Central memory CD8-positive, alpha-beta T cell (primary cell): ENCODE measurements at regions not wholly inside any gene's neighbourhood (a gene's known extent, or its start where the extent isn't known, plus 50 kb on each side); places are given as distances from the start of the nearest gene placed in this dataset.
"Not testable (repeated sequence)": the region's sequence is repeated elsewhere in the genome, so short reads cannot be mapped to it uniquely, and the experiment has no call there.

Experiments used
- ATAC-seq: fragments of 150-1000 bp; cut with Tn5 transposase; replicated peaks from 2 replicates; pipeline ENCODE4 v1.10.0; 2022; ENCODE audit warnings: mild to moderate bottlenecking, moderate FRiP score, moderate number of reproducible peaks; ENCODE audit not compliant: poor library complexity, severe bottlenecking; ENCODE audit errors: extremely low read depth
- DNase-seq, 2 donors: peaks; one replicate each; pipeline ENCODE4 v3.0.0; 2021; ENCODE audit warnings: low spot score in 2 of 2
- H3K27ac Mint-ChIP-seq: one replicate; pipeline ENCODE4 v1.8.0; 2022; ENCODE audit warnings: low read depth, mild to moderate bottlenecking, moderate library complexity, mixed read lengths
- H3K27me3 Mint-ChIP-seq: one replicate; pipeline ENCODE4 v1.8.0; 2022; ENCODE audit warnings: mixed read lengths
- H3K36me3 Mint-ChIP-seq: one replicate; pipeline ENCODE4 v1.8.0; 2022; ENCODE audit warnings: mild to moderate bottlenecking, moderate library complexity, mixed read lengths; ENCODE audit not compliant: insufficient read depth
- H3K4me1 Mint-ChIP-seq: one replicate; pipeline ENCODE4 v1.8.0; 2022; ENCODE audit warnings: mixed read lengths
- H3K4me3 Mint-ChIP-seq: one replicate; pipeline ENCODE4 v1.8.0; 2022; ENCODE audit warnings: mild to moderate bottlenecking, moderate library complexity, mixed read lengths
- H3K9me3 Mint-ChIP-seq: one replicate; pipeline ENCODE4 v1.8.0; 2022; ENCODE audit warnings: mixed read lengths

DNA sequence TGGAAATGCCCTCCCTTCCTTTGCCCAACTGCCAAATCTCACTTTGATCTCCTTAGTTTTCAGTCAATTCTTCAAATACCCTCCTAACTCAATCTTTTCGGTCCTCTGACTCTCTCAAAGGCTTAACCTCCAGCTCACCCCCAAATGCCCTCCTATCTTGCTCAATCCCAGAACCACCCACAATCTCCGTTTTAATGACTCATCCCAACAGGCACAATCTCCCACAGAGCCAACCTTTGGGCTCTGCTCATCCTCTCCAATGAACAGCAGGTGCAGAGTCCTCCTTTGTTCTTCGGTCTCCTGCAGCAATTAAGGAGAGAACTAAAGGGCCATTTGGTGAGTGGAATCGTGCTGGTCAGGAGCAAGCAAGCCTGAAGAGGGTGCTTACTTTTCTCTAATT is 366.1 kb upstream of the CRIM1 start:
- H3K9me3 Mint-ChIP-seq: no peaks in the 10 kb centered on the region
- no peak overlapping the region for H3K27ac Mint-ChIP-seq
- peaks cover 4% of the 10 kb centered on the region for H3K4me1 Mint-ChIP-seq
- H3K27me3 Mint-ChIP-seq: no peaks in the 10 kb centered on the region
- ATAC-seq (no peak), DNase-seq (no peak)
- no peak overlapping the region for H3K4me3 Mint-ChIP-seq
- no peaks in the 10 kb centered on the region for H3K36me3 Mint-ChIP-seq

DNA sequence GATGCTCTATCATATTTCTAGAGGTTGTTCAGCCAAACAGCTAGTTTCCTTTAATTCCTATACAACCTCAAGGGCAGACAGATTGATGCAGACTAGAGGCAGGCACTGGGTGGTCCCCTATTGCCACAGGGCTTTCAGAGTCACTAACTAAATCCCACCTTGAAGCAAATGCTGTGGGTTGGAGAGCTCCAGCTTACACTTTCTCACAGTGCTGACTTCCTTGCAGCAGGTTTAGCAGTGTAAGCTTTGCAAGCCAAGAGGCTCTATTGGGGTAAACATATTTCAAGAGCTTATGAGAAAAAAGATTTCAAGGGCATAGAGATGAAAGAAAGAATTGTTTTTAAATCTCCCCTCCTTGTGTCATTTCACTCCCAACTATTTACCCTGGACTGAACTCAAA is 366.5 kb upstream of the CRIM1 start:
- Mint-ChIP-seq H3K27ac (no peak overlapping the region), H3K36me3 (no peaks in the 10 kb centered on the region), H3K4me1 (peaks cover 4% of the 10 kb centered on the region), H3K9me3 (no peaks in the 10 kb centered on the region), H3K27me3 (no peaks in the 10 kb centered on the region), H3K4me3 (no peak overlapping the region)
- ATAC-seq (no peak), DNase-seq (no peak)

DNA sequence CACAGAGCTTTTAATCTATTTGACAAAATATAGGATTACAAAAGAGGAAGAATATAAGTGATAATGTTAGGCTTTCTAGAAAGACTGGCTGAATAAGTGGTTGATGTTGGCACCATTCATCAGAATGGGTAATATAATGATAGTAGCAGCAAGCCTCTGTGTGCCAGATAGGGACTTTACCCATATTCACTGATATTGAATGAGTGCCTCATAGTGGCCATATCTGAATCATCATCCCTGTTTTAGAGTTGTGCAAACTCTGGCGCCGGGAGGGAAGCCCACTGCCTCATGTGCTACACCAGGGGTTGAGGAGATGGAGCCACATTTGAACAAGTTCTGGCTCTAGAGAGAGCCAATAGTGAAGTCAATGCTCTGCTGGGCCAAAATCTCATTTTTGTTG is 368.7 kb upstream of the CRIM1 start:
- H3K9me3 Mint-ChIP-seq: no peaks in the 10 kb centered on the region
- ATAC-seq (no peak), DNase-seq (no peak)
- no peak overlapping the region for H3K27ac Mint-ChIP-seq
- no peaks in the 10 kb centered on the region for H3K36me3 Mint-ChIP-seq
- H3K4me3 Mint-ChIP-seq: no peak overlapping the region
- H3K4me1 Mint-ChIP-seq: peaks cover 4% of the 10 kb centered on the region
- H3K27me3 Mint-ChIP-seq: no peaks in the 10 kb centered on the region

DNA sequence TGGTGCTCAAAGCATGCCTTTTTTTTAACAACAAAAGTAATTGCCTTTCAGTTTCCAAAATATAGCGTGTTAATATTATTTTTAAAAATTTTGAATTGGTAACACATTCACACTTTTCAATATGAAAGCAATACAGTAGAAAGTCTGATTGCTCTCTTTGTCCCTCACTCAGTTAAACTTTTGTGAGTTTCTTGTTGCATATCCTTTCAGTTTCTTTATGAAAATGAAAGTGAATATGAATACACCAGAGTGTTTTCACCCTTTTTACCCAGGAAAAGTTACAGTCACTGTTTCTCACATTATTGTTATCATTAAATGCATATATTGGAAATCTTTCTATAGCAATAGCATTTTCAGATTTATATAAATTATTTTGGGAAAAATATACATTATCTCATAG is 377.4 kb upstream of the CRIM1 start:
- ATAC-seq (no peak), DNase-seq (no peak)
- no peaks in the 10 kb centered on the region for H3K4me1 Mint-ChIP-seq
- no peaks in the 10 kb centered on the region for H3K9me3 Mint-ChIP-seq
- no peak overlapping the region for H3K27ac Mint-ChIP-seq
- H3K36me3 Mint-ChIP-seq: no peaks in the 10 kb centered on the region
- no peak overlapping the region for H3K4me3 Mint-ChIP-seq
- peaks cover 8% of the 10 kb centered on the region for H3K27me3 Mint-ChIP-seq

DNA sequence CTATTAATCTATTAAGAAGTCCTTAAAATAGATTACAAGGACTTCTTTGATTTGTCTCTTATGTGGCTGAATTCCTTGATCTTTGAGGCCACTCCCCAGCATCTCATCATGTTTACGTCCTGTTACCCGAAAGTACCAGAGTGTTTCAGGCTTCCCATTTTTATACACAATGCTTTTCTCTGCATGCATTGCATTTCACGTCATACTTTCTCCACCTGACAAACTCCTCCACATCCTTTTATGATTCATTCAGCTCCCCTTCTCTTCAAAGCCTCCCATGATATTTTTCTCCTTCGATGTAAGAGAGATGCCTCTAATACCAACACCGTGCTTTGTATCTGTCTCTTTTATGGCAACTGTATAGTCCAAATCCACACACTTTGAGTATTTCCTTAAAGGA is 379.0 kb upstream of the CRIM1 start:
- Mint-ChIP-seq H3K9me3 (no peaks in the 10 kb centered on the region), H3K36me3 (no peaks in the 10 kb centered on the region), H3K27ac (no peak overlapping the region), H3K4me1 (no peaks in the 10 kb centered on the region), H3K27me3 (peaks cover 14% of the 10 kb centered on the region), H3K4me3 (no peak overlapping the region)
- ATAC-seq (no peak), DNase-seq (no peak)

DNA sequence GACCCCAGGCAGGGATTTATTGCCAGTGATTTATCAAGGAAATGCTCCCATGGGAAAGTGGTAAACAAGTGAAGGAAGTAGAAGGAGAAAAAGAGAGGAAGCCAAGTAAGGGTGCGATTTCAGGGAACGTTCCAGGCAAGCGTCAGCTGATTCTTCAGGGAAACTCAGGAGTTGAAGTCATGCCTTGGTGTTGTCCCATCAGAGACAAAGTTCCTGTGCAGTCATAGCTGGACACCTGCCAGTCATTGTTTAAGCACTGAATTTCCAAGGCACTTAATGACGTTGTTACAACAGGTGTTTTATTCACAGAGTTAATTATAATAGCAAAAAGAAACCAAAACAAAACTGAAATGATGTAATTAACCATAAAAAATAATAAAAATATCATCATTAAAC is 381.8 kb upstream of the CRIM1 start:
- Mint-ChIP-seq H3K4me1 (no peaks in the 10 kb centered on the region), H3K27ac (no peak overlapping the region), H3K9me3 (no peaks in the 10 kb centered on the region), H3K27me3 (peaks cover 23% of the 10 kb centered on the region), H3K4me3 (no peak overlapping the region), H3K36me3 (no peaks in the 10 kb centered on the region)
- ATAC-seq (no peak), DNase-seq (no peak)

DNA sequence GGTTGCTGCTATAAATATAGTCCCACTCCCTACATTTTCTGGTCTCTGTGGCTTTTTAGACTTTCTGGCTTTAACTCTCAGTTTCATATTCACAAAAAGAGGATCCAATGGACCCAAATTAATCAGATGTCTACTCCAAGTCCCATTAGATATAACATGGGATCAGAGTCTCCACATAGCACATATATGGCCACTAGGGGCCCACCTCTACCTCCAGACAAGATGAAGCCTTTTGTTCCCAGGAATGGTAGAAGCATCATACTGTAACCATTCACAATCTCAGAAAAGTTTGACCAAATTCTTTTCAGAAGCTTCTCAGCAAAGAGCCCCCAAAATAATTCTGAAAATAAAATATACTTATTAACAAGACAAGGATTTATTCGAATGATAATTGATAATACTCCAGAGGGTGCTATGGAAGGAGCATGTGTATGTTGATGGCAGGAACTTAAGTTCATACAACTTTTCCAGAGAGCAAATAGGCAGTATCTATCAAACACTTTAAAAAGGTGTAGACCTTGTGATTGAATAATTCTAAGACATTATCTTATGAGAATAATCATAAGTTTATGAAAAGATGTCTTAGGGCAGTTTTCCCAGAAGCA is 382.3 kb upstream of the CRIM1 start:
- no peaks in the 10 kb centered on the region for H3K4me1 Mint-ChIP-seq
- no peak overlapping the region for H3K27ac Mint-ChIP-seq
- H3K9me3 Mint-ChIP-seq: no peaks in the 10 kb centered on the region
- ATAC-seq: no peak
- H3K36me3 Mint-ChIP-seq: no peaks in the 10 kb centered on the region
- no peak overlapping the region for H3K4me3 Mint-ChIP-seq
- DNase-seq: no peak
- H3K27me3 Mint-ChIP-seq: peaks cover 23% of the 10 kb centered on the region

DNA sequence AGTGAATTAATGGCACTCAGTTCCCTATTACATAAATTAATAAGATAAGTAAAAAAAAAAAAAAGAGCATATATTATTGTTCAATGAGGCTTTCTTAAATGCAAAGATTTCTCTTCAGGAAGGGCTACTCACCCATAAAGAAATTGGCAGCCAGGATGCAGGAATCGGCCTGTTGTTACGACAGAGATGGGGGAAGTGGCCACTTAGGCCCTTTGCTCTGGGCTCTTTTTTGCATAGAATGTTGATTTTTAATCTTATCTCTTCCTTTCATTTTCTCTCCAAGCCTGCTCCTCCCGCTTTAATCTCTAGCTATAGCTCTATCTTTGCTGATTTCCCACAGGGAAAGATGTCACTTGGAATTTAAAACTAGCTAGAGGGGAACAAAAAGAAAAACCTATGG is 391.8 kb upstream of the CRIM1 start:
- H3K36me3 Mint-ChIP-seq: no peaks in the 10 kb centered on the region
- DNase-seq: no peak
- no peak overlapping the region for H3K4me3 Mint-ChIP-seq
- no peaks in the 10 kb centered on the region for H3K4me1 Mint-ChIP-seq
- no peak overlapping the region for H3K27ac Mint-ChIP-seq
- ATAC-seq: no peak
- H3K9me3 Mint-ChIP-seq: no peaks in the 10 kb centered on the region
- no peaks in the 10 kb centered on the region for H3K27me3 Mint-ChIP-seq

DNA sequence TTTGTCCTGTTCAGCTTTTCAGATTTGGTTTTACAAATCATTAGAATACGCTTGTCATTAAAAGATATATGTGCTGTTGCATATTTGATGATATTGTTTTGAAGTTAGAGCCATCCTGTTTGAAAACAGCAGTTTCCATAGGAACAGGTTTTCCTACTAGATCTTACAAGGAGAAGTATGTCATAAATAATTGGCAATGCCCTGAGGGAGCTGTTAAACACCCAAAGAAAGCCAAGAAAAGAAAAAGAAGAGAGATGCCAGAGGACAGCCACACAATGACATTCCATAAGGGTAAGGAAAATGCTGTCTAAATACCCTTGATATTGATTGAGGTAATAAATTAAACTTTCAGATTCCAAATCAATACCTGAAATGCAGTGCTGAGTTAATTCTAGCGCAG is 392.2 kb upstream of the CRIM1 start:
- no peaks in the 10 kb centered on the region for H3K27me3 Mint-ChIP-seq
- H3K27ac Mint-ChIP-seq: no peak overlapping the region
- H3K36me3 Mint-ChIP-seq: no peaks in the 10 kb centered on the region
- no peaks in the 10 kb centered on the region for H3K4me1 Mint-ChIP-seq
- ATAC-seq (no peak), DNase-seq (no peak)
- no peak overlapping the region for H3K4me3 Mint-ChIP-seq
- no peaks in the 10 kb centered on the region for H3K9me3 Mint-ChIP-seq

DNA sequence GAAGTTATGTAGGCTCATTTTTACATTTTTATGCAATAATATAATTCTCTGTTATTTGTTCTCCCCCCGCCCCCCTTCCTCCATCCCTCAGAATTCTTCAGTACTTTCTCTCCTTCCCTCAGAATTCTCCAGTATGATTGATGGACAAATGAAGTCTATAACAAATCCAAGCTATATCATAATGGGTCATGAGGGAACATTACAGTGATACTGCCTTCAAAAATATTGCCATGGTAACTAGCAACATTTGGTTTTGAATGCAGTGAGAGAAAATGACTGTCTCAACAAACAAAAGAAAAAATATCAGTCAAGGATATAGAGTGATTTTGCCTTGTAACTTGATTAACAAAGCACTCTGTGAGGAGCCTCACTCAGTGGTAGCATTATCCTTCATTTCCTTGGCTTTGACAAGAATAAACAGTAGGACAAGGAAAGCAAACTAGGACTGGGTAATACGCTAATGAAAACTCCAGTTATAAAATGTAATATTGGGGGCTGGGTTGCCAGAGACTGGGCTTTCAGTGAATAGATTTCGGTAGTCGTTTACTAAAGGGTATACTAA is 392.9 kb upstream of the CRIM1 start:
- ATAC-seq (no peak), DNase-seq (no peak)
- H3K4me3 Mint-ChIP-seq: no peak overlapping the region
- H3K27ac Mint-ChIP-seq: no peak overlapping the region
- H3K36me3 Mint-ChIP-seq: no peaks in the 10 kb centered on the region
- no peaks in the 10 kb centered on the region for H3K4me1 Mint-ChIP-seq
- no peaks in the 10 kb centered on the region for H3K9me3 Mint-ChIP-seq
- no peaks in the 10 kb centered on the region for H3K27me3 Mint-ChIP-seq

DNA sequence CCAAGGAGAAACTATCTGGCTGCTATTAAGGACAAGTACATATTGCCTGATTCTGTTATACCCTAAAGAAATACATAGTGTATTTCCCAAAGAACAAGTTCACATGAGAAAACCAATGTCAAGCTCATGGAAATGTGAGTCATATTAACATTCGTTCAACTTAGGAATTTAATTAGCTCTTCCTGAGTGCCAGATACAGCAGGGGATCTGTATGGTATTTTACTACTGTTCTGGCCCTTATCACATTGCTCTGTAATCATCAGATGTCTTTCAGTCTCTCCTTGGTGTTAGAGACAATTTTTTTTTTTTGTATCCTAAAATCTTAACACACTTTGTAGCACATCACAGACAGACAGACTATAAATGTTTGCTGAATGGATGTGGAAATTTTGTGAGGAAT is 395.0 kb upstream of the CRIM1 start:
- DNase-seq (no peak), ATAC-seq (no peak)
- no peaks in the 10 kb centered on the region for H3K9me3 Mint-ChIP-seq
- no peak overlapping the region for H3K27ac Mint-ChIP-seq
- H3K4me1 Mint-ChIP-seq: no peaks in the 10 kb centered on the region
- H3K4me3 Mint-ChIP-seq: no peak overlapping the region
- H3K36me3 Mint-ChIP-seq: no peaks in the 10 kb centered on the region
- H3K27me3 Mint-ChIP-seq: no peaks in the 10 kb centered on the region

DNA sequence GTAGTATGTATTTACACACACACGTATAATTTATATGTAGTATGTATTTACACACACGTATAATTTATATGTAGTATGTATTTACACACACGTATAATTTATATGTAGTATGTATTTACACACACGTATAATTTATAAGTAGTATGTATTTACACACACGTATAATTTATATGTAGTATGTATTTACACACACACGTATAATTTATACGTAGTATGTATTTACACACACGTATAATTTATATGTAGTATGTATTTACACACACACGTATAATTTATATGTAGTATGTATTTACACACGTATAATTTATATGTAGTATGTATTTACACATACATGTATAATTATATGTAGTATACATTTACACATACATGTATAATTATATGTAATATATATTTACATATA is 398.5 kb upstream of the CRIM1 start:
- ATAC-seq, H3K27me3 Mint-ChIP-seq, H3K4me1 Mint-ChIP-seq, DNase-seq, H3K4me3 Mint-ChIP-seq, H3K27ac Mint-ChIP-seq, H3K9me3 Mint-ChIP-seq, H3K36me3 Mint-ChIP-seq: not testable (repeated sequence)

DNA sequence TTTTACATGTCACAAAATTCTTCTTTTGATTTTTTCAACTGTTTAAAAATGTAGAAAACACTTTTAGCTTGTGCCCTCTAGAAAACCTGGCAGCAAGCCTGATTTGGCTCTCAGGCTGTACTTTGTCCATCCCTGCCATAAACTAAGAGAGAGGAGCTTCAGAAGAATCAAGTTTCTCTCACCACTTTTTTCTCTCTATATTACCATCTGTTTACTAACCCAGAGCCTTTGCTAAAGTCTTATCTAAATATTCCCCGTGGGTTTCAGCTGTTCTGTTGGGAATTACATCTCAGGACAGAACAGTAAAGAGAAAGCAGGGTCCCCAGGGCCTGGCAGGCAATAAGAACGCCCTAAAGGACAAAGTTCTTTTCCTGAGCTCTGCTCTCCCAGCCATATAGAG is 409.1 kb upstream of the CRIM1 start:
- H3K27ac Mint-ChIP-seq: no peak overlapping the region
- H3K27me3 Mint-ChIP-seq: peaks cover 15% of the 10 kb centered on the region
- ATAC-seq: no peak
- H3K4me1 Mint-ChIP-seq: no peaks in the 10 kb centered on the region
- H3K36me3 Mint-ChIP-seq: no peaks in the 10 kb centered on the region
- no peak for DNase-seq
- H3K4me3 Mint-ChIP-seq: no peak overlapping the region
- H3K9me3 Mint-ChIP-seq: no peaks in the 10 kb centered on the region

DNA sequence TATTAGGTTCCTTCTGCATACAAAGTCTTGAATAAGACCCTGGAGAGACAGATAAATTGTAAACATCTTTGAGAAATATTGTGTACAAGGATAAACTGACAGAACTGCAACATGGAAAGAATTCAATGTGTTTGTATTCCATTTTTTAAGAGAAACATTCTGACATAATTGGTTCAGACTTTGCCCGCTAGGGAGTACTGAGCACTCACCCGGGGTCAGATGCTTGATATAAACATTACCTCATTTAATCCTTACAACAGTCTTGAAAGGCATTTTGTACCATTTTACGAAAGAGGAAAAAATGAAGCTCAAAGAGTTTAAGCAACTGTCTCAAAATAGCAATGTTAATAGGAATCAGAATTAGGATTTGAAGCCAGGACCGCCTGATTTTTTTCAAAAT is 416.7 kb upstream of the CRIM1 start:
- no peaks in the 10 kb centered on the region for H3K4me1 Mint-ChIP-seq
- H3K27me3 Mint-ChIP-seq: peaks cover 32% of the 10 kb centered on the region
- H3K4me3 Mint-ChIP-seq: no peak overlapping the region
- no peak overlapping the region for H3K27ac Mint-ChIP-seq
- no peaks in the 10 kb centered on the region for H3K36me3 Mint-ChIP-seq
- DNase-seq (no peak), ATAC-seq (no peak)
- H3K9me3 Mint-ChIP-seq: no peaks in the 10 kb centered on the region
